NB4 (cell line): ENCODE measurements at regions not wholly inside any gene's neighbourhood (a gene's known extent, or its start where the extent isn't known, plus 50 kb on each side); places are given as distances from the start of the nearest gene placed in this dataset.

Source experiments
- POLR2A ChIP-seq: IDR thresholded peaks from 2 replicates; pipeline ENCODE4 v1.6.1; 2011; ENCODE audit warnings: mild to moderate bottlenecking; ENCODE audit not compliant: insufficient read length; ENCODE audit errors: extremely low read depth
- TF ChIP-seq, protein P1 (sequence below): IDR thresholded peaks from one replicate; pipeline ENCODE4 v1.5.1; 2012; ENCODE audit warnings: low read depth, low read length

DNA sequence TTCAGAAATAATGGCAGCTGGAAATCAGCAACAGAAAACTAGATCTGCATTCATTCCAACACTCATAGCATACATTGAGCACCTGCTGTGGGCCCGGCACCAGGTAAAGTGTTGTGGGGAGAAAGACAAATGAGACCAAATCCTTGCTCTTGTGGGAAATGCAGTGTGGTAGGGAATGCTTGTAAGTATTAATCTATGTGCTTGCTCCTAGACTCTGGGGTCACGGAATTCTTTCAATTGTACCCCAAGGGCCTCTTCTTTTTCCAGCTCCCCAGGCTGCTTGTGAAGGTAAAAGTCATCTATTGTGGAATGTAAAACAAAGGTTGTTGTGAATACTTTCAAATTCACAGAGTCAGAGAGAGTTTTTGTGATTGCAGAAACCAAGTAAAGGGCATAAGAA is 501.9 kb downstream of the CDK5RAP2 start:
- TF ChIP-seq, protein P1, sequence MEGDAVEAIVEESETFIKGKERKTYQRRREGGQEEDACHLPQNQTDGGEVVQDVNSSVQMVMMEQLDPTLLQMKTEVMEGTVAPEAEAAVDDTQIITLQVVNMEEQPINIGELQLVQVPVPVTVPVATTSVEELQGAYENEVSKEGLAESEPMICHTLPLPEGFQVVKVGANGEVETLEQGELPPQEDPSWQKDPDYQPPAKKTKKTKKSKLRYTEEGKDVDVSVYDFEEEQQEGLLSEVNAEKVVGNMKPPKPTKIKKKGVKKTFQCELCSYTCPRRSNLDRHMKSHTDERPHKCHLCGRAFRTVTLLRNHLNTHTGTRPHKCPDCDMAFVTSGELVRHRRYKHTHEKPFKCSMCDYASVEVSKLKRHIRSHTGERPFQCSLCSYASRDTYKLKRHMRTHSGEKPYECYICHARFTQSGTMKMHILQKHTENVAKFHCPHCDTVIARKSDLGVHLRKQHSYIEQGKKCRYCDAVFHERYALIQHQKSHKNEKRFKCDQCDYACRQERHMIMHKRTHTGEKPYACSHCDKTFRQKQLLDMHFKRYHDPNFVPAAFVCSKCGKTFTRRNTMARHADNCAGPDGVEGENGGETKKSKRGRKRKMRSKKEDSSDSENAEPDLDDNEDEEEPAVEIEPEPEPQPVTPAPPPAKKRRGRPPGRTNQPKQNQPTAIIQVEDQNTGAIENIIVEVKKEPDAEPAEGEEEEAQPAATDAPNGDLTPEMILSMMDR, result no peak
- no peak for TF ChIP-seq POLR2A
